Right hindlimb (tissue), 1 donor: ENCODE measurements at regions not wholly inside any gene's neighbourhood (a gene's known extent, or its start where the extent isn't known, plus 50 kb on each side); places are given as distances from the start of the nearest gene placed in this dataset.

Experiments
- DNase-seq: peaks from one replicate; pipeline ENCODE4 v3.0.0-alpha.2; 2018

GRCh38 chr2:180122874-180123273 lies 115.8 kb upstream of the CWC22 start:
- no peak for DNase-seq

GRCh38 chr2:180115675-180116074 lies 108.6 kb upstream of the CWC22 start:
- no peak for DNase-seq

GRCh38 chr2:180115269-180115668 lies 108.2 kb upstream of the CWC22 start:
- no peak for DNase-seq

- no peak for DNase-seq
Observed at GRCh38 chr2:180111901-180112300, 104.8 kb upstream of the CWC22 start.

- no peak for DNase-seq
Observed at GRCh38 chr2:180110469-180110868, 103.4 kb upstream of the CWC22 start.

GRCh38 chr2:180101846-180102245 lies 94.7 kb upstream of the CWC22 start:
- DNase-seq, result no peak

- DNase-seq, result no peak
Observed at GRCh38 chr2:180099308-180099707, 92.2 kb upstream of the CWC22 start.

- DNase-seq, result no peak
Observed at GRCh38 chr2:180085144-180085543, 78.0 kb upstream of the CWC22 start.

- no peak for DNase-seq
Observed at GRCh38 chr2:180077295-180077906, 70.3 kb upstream of the CWC22 start.

GRCh38 chr2:180075870-180076269 lies 68.8 kb upstream of the CWC22 start:
- no peak for DNase-seq

- no peak for DNase-seq
Observed at GRCh38 chr2:180071797-180072196, 64.7 kb upstream of the CWC22 start.

- DNase-seq, result no peak
Observed at GRCh38 chr2:180063494-180064092, 56.5 kb upstream of the CWC22 start.

- no peak for DNase-seq
Observed at GRCh38 chr2:180062178-180062577, 55.1 kb upstream of the CWC22 start.

GRCh38 chr2:180061546-180061945 lies 54.4 kb upstream of the CWC22 start:
- no peak for DNase-seq

GRCh38 chr2:180061085-180061484 lies 54.0 kb upstream of the CWC22 start:
- DNase-seq, result no peak

- DNase-seq, result no peak
Observed at GRCh38 chr2:180058993-180059392, 51.9 kb upstream of the CWC22 start.

- no peak for DNase-seq
Observed at GRCh38 chr2:180057706-180058412, 50.8 kb upstream of the CWC22 start.
